Liver (tissue), 8 donors: ENCODE measurements at regions not wholly inside any gene's neighbourhood (a gene's known extent, or its start where the extent isn't known, plus 50 kb on each side); places are given as distances from the start of the nearest gene placed in this dataset.

Experiments
- DNase-seq: peaks from one replicate; pipeline ENCODE4 v3.0.0-alpha.2; 2017; ENCODE audit warnings: low spot score
- H3K27ac ChIP-seq, 2 donors: one replicate each; pipeline ENCODE4 v1.7.0; 2013; ENCODE audit warnings: inconsistent platforms in 2 of 2, low read length in 2 of 2, control low read depth in 1 of 2, low read depth in 1 of 2, mild to moderate bottlenecking in 1 of 2
- H3K27me3 ChIP-seq, 4 donors: one replicate each; pipeline versions ENCODE4 v1.6.1 to v1.7.0; 2013; ENCODE audit warnings: low read length in 3 of 4, inconsistent platforms in 1 of 4, mild to moderate bottlenecking in 1 of 4, moderate library complexity in 1 of 4; ENCODE audit not compliant: control insufficient read depth in 4 of 4, insufficient read depth in 4 of 4
- H3K36me3 ChIP-seq, 4 donors: one replicate each; pipeline versions ENCODE4 v1.6.1 to v1.7.0; 2013; ENCODE audit warnings: low read length in 3 of 4, mild to moderate bottlenecking in 3 of 4, low read depth in 1 of 4, moderate library complexity in 1 of 4; ENCODE audit not compliant: control insufficient read depth in 4 of 4, insufficient read depth in 3 of 4
- H3K4me1 ChIP-seq, 4 donors: one replicate each; pipeline versions ENCODE4 v1.6.1 to v1.7.0; 2013; ENCODE audit warnings: low read length in 3 of 4, mild to moderate bottlenecking in 3 of 4, moderate library complexity in 1 of 4; ENCODE audit not compliant: control insufficient read depth in 4 of 4, insufficient read depth in 4 of 4
- H3K4me3 ChIP-seq, 3 donors: one replicate each; pipeline versions ENCODE4 v1.6.1 to v1.7.0; 2013; ENCODE audit warnings: low read length in 3 of 3, control low read depth in 1 of 3, low read depth in 1 of 3, mild to moderate bottlenecking in 1 of 3
- H3K9ac ChIP-seq, 2 donors: one replicate each; pipeline ENCODE4 v1.7.0; 2013; ENCODE audit warnings: low read length in 2 of 2, mild to moderate bottlenecking in 2 of 2, moderate library complexity in 2 of 2, control low read depth in 1 of 2, low read depth in 1 of 2
- H3K9me3 ChIP-seq, 4 donors: one replicate each; pipeline versions ENCODE4 v1.6.1 to v1.7.0; 2013; ENCODE audit warnings: low read length in 3 of 4; ENCODE audit not compliant: control insufficient read depth in 4 of 4
- ATF3 ChIP-seq: IDR thresholded peaks from 2 replicates; pipeline ENCODE4 v1.6.1; 2016; ENCODE audit warnings: antibody characterized with exemption
- CTCF ChIP-seq: fragments of 150-350 bp; IDR thresholded peaks from 2 replicates; pipeline ENCODE4 v1.5.1; 2017; ENCODE audit warnings: improper control_type of control experiment, low read depth, low read length; ENCODE audit not compliant: missing input control
- EGR1 ChIP-seq, 2 donors: IDR thresholded peaks; 2 replicates each; pipeline ENCODE4 v1.6.1; 2016 to 2018; ENCODE audit warnings: antibody characterized with exemption in 2 of 2, low read depth in 2 of 2
- FOXA1 ChIP-seq: IDR thresholded peaks from 2 replicates; pipeline ENCODE4 v1.6.1; 2016; ENCODE audit warnings: antibody characterized with exemption
- FOXA2 ChIP-seq: IDR thresholded peaks from 2 replicates; pipeline ENCODE4 v1.6.1; 2016; ENCODE audit warnings: antibody characterized with exemption
- GABPA ChIP-seq, 2 donors: IDR thresholded peaks in 1 of 2; conservative IDR thresholded peaks in 1 of 2; 2 replicates each; pipeline ENCODE4 v1.6.1; 2016; ENCODE audit warnings: antibody characterized with exemption in 2 of 2, mild to moderate bottlenecking in 1 of 2, moderate library complexity in 1 of 2
- HNF4A ChIP-seq, 2 donors: conservative IDR thresholded peaks; 2 replicates each; pipeline ENCODE4 v1.6.1; 2016; ENCODE audit warnings: antibody characterized with exemption in 2 of 2, mild to moderate bottlenecking in 2 of 2
- HNF4G ChIP-seq: IDR thresholded peaks from 2 replicates; pipeline ENCODE4 v1.6.1; 2016; ENCODE audit warnings: antibody characterized with exemption
- JUND ChIP-seq, 2 donors: IDR thresholded peaks; 2 replicates each; pipeline ENCODE4 v1.6.1; 2016; ENCODE audit warnings: antibody characterized with exemption in 2 of 2
- NR2F2 ChIP-seq: IDR thresholded peaks from 2 replicates; pipeline ENCODE4 v1.6.1; 2016; ENCODE audit warnings: antibody characterized with exemption
- RAD21 ChIP-seq, 2 donors: IDR thresholded peaks; 2 replicates each; pipeline ENCODE4 v1.6.1; 2016; ENCODE audit warnings: antibody characterized with exemption in 2 of 2, mild to moderate bottlenecking in 2 of 2
- SP1 ChIP-seq: IDR thresholded peaks from 2 replicates; pipeline ENCODE4 v1.6.1; 2018; ENCODE audit warnings: antibody characterized with exemption, mild to moderate bottlenecking
- YY1 ChIP-seq: IDR thresholded peaks from 2 replicates; pipeline ENCODE4 v1.6.1; 2016; ENCODE audit warnings: antibody characterized with exemption, mild to moderate bottlenecking
- WGBS: extraction: QIAGEN DNeasy Blood & Tissue Kit; methylation state at CpG from one replicate; pipeline ENCODE4 v1.1.7; 2013; 5-methylcytosine and 5-hydroxymethylcytosine counted together
- TF ChIP-seq, protein P1 (sequence below): IDR thresholded peaks from 2 replicates; pipeline ENCODE4 v1.6.1; 2016; ENCODE audit warnings: antibody characterized with exemption, mild to moderate bottlenecking
- TF ChIP-seq, protein P2 (sequence below): IDR thresholded peaks from 2 replicates; pipeline ENCODE4 v1.6.1; 2016; ENCODE audit warnings: antibody characterized with exemption
- donor health status: healthy.
- donor health status: healthy.
- donor health status: healthy.
- donor health status: healthy.
- donor health status: healthy.

DNA sequence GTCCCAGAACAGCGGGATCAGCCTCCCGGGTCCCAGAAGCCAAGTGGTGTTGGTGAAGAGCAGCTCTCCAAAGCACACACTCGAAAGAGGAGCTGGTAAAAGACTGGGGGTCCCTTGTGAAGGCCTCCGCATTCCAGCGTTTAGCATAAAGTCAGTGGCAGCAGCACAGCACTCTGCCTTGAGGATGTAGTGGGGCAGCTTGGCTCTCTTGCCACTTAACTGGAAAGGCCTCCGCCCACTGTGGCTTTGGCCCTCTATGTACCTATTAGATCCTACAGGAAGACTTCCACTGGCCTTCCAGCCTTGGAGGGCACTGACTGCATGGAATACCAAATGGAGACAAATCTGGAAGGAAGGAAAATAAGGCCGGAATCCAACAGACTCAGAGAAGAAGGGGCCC, 1455.3 kb downstream of the BRD1 start (continued):
- no peak for TF ChIP-seq CTCF

- no peaks in the 10 kb centered on the region for H3K9me3 ChIP-seq
- WGBS: 91% methylated on average over 7 of the region's 7 CpGs
- H3K9ac ChIP-seq: no peak overlapping the region
- H3K4me1 ChIP-seq: no peaks in the 10 kb centered on the region
- H3K27me3 ChIP-seq: peaks cover 0 to 2% (median 0%) of the 10 kb centered on the region in 4 donors
- no peak overlapping the region for H3K4me3 ChIP-seq
- no peak overlapping the region for H3K27ac ChIP-seq
- H3K36me3 ChIP-seq: no peaks in the 10 kb centered on the region
- TF ChIP-seq, protein P1, sequence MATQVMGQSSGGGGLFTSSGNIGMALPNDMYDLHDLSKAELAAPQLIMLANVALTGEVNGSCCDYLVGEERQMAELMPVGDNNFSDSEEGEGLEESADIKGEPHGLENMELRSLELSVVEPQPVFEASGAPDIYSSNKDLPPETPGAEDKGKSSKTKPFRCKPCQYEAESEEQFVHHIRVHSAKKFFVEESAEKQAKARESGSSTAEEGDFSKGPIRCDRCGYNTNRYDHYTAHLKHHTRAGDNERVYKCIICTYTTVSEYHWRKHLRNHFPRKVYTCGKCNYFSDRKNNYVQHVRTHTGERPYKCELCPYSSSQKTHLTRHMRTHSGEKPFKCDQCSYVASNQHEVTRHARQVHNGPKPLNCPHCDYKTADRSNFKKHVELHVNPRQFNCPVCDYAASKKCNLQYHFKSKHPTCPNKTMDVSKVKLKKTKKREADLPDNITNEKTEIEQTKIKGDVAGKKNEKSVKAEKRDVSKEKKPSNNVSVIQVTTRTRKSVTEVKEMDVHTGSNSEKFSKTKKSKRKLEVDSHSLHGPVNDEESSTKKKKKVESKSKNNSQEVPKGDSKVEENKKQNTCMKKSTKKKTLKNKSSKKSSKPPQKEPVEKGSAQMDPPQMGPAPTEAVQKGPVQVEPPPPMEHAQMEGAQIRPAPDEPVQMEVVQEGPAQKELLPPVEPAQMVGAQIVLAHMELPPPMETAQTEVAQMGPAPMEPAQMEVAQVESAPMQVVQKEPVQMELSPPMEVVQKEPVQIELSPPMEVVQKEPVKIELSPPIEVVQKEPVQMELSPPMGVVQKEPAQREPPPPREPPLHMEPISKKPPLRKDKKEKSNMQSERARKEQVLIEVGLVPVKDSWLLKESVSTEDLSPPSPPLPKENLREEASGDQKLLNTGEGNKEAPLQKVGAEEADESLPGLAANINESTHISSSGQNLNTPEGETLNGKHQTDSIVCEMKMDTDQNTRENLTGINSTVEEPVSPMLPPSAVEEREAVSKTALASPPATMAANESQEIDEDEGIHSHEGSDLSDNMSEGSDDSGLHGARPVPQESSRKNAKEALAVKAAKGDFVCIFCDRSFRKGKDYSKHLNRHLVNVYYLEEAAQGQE: no peak
- TF ChIP-seq CTCF (no peak), ATF3 (no peak), HNF4A (conservative IDR thresholded peaks at IDR 0.05) (no peak), SP1 (no peak), HNF4G (no peak), JUND (IDR thresholded peaks at IDR 0.05) (no peak), EGR1 (IDR thresholded peaks at IDR 0.05; ENCODE audit: low read depth in 2 of 2) (no peak), YY1 (no peak), FOXA1 (no peak), RAD21 (IDR thresholded peaks at IDR 0.05) (no peak), NR2F2 (no peak), GABPA (IDR thresholded peaks at IDR 0.05 in 1 of 2, conservative IDR thresholded peaks at IDR 0.05 in 1 of 2) (no peak), FOXA2 (no peak)
- TF ChIP-seq, protein P2, sequence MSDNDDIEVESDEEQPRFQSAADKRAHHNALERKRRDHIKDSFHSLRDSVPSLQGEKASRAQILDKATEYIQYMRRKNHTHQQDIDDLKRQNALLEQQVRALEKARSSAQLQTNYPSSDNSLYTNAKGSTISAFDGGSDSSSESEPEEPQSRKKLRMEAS: no peak
- no peak for DNase-seq
These were observed 1456.3 kb downstream of the BRD1 start for GRCh38 chr22:48371391-48371790.
